ENCODE measurements at regions not wholly inside any gene's neighbourhood (a gene's known extent, or its start where the extent isn't known, plus 50 kb on each side); places are given as distances from the start of the nearest gene placed in this dataset.

DNA sequence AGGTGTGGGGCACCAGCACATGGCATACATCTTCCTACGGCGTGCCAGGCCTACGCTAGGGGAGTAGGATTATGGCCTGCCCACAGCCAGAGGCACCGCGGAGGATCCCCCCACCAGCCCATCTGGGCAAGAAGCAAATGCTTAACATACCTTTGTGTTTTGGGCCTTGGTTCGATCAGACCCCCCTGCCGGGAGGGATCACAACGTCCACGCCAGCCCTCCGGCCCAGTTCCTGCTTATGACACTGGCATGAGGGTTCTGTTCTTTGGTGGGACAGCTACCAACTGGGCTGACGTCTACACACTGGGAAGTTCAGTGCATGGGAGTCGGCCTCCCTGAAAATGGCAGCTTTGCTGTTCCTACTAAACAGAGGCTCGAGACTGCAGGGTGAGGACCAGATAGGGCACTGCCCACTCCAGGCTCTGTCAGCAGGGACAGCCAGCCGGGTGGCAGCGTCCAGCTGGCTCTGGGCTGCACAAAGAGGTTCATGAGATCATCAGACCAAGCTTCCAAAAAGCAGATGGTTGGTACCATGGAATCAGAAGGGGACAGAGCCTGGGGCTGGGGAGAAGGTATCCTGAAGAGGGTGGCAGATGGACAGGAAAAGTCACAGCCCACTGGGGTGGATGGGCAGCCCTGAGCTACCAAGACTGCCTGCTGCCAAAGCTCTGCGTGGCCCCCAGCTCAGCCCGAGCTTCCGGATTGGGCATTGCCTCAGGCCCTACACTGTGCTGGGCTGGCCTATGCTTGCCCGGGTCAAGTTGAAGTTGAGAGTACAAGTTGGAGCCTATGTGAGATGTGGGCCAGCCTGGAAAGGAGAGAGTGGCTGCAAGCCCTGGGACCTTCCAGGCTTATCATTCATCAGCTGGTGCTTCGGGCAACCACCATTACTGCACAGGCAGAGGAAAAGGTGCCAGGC is 61.7 kb upstream of the TEX51 start:
- Histone ChIP-seq H3K9me3 (ENCODE audit: control insufficient read depth in 2 of 2, low read length in 2 of 2) (no peaks in the 10 kb centered on the region), H3K27me3 (ENCODE audit: control insufficient read depth, insufficient read depth, low read length) (no peaks in the 10 kb centered on the region), H3K27ac (ENCODE audit: insufficient read depth, low read length, poor library complexity, severe bottlenecking) (no peak overlapping the region), H3K4me1 (ENCODE audit: control insufficient read depth, insufficient read depth, low read length, poor library complexity, severe bottlenecking) (no peaks in the 10 kb centered on the region), H3K4me3 (ENCODE audit: low read depth, low read length) (no peak overlapping the region), H3K36me3 (ENCODE audit: control insufficient read depth, insufficient read depth, low read length) (no peaks in the 10 kb centered on the region)
- Mint-ChIP-seq H3K4me3 (no peak overlapping the region), H3K36me3 (no peaks in the 10 kb centered on the region), H3K4me1 (no peaks in the 10 kb centered on the region), H3K27ac (no peak overlapping the region), H3K27me3 (peaks cover 4% of the 10 kb centered on the region), H3K9me3 (no peaks in the 10 kb centered on the region)
- no peak for ATAC-seq (ENCODE audit: low read depth in 2 of 2)
- no peak for DNase-seq

DNA sequence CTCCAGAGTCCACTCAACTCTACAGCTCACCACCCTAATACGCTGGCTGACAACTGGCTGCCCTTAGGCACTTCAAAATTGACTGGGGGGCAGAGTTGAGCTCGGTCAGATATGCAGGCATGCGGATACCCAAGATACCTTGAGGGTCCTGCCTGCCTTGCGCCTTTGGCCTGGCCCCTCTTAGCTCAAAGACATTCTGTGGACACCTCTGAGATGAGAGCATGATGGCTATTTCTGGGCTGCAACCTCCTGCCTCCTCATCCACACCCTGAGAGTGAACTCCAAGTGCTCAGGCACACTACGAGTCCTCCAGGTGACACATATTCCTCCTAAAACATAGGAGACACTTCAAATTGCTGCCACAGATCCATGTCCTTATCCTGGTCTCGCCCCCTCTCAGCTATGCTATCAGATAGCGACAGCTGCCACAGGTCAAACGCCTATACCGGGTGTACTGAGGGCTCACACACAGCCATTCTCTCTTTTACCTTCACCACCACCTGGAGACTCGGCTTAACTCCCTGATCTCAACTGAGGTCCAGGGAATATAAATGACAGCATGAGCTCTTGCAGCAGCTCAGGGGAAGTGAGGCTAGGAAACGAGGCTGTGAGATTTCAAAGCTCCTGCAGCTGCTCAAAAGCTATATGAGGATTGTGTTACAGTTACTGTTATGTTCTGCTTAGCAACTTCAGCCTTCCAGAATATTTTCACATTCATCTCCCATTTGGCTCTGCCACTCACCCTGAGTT is 60.5 kb upstream of the TEX51 start:
- Histone ChIP-seq H3K4me3 (ENCODE audit: low read depth, low read length) (no peak overlapping the region), H3K4me1 (ENCODE audit: control insufficient read depth, insufficient read depth, low read length, poor library complexity, severe bottlenecking) (no peaks in the 10 kb centered on the region), H3K27me3 (ENCODE audit: control insufficient read depth, insufficient read depth, low read length) (no peaks in the 10 kb centered on the region), H3K36me3 (ENCODE audit: control insufficient read depth, insufficient read depth, low read length) (no peaks in the 10 kb centered on the region), H3K9me3 (ENCODE audit: control insufficient read depth in 2 of 2, low read length in 2 of 2) (no peaks in the 10 kb centered on the region), H3K27ac (ENCODE audit: insufficient read depth, low read length, poor library complexity, severe bottlenecking) (no peak overlapping the region)
- H3K27ac Mint-ChIP-seq, result no peak overlapping the region
- DNase-seq (no peak), ATAC-seq (ENCODE audit: low read depth in 2 of 2) (no peak)
- peaks cover 4% of the 10 kb centered on the region for H3K27me3 Mint-ChIP-seq
- no peaks in the 10 kb centered on the region for H3K36me3 Mint-ChIP-seq
- H3K4me3 Mint-ChIP-seq, result no peak overlapping the region
- no peaks in the 10 kb centered on the region for H3K9me3 Mint-ChIP-seq
- no peaks in the 10 kb centered on the region for H3K4me1 Mint-ChIP-seq

DNA sequence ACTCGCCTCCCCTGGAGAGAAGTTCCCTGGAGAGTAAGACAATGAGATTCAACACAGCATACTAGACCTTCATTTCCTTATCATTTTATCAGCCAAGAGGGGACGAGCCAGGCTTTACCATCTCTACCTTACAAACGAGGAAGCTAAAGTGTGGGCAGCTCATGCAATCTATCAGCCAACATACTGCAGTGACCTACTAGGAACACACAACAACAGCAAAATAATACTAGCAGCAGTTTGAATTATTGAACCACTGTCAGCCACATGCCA is 60.0 kb upstream of the TEX51 start:
- H3K27me3 Mint-ChIP-seq, result peaks cover 4% of the 10 kb centered on the region
- H3K36me3 Mint-ChIP-seq, result no peaks in the 10 kb centered on the region
- Histone ChIP-seq H3K4me3 (ENCODE audit: low read depth, low read length) (no peak overlapping the region), H3K27ac (ENCODE audit: insufficient read depth, low read length, poor library complexity, severe bottlenecking) (no peak overlapping the region), H3K4me1 (ENCODE audit: control insufficient read depth, insufficient read depth, low read length, poor library complexity, severe bottlenecking) (no peaks in the 10 kb centered on the region), H3K9me3 (ENCODE audit: control insufficient read depth in 2 of 2, low read length in 2 of 2) (no peaks in the 10 kb centered on the region), H3K27me3 (ENCODE audit: control insufficient read depth, insufficient read depth, low read length) (no peaks in the 10 kb centered on the region), H3K36me3 (ENCODE audit: control insufficient read depth, insufficient read depth, low read length) (no peaks in the 10 kb centered on the region)
- ATAC-seq (ENCODE audit: low read depth in 2 of 2) (no peak), DNase-seq (no peak)
- H3K4me1 Mint-ChIP-seq, result no peaks in the 10 kb centered on the region
- H3K9me3 Mint-ChIP-seq, result no peaks in the 10 kb centered on the region
- no peak overlapping the region for H3K4me3 Mint-ChIP-seq
- H3K27ac Mint-ChIP-seq, result no peak overlapping the region

DNA sequence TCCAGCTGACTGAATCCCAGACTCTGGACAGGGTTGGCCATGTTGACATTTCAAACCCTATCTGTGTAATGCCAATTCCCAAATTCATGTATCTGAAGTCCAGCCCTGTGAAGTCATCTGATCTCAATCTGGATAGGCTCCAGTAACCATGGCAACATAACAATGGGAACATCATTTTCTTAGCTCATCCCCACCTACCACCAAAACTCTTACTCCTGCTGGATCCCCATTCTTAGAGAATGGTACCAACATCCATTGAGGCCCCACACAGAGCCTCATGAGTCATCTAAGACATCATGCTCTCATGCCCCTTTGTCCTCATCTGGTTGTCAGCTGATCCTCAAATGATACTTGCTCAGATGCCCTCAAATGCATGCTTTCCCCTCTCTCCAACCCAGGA is 58.9 kb upstream of the TEX51 start:
- no peaks in the 10 kb centered on the region for H3K9me3 Mint-ChIP-seq
- Histone ChIP-seq H3K27me3 (ENCODE audit: control insufficient read depth, insufficient read depth, low read length) (no peaks in the 10 kb centered on the region), H3K4me1 (ENCODE audit: control insufficient read depth, insufficient read depth, low read length, poor library complexity, severe bottlenecking) (no peaks in the 10 kb centered on the region), H3K9me3 (ENCODE audit: control insufficient read depth in 2 of 2, low read length in 2 of 2) (no peaks in the 10 kb centered on the region), H3K27ac (ENCODE audit: insufficient read depth, low read length, poor library complexity, severe bottlenecking) (no peak overlapping the region), H3K4me3 (ENCODE audit: low read depth, low read length) (no peak overlapping the region), H3K36me3 (ENCODE audit: control insufficient read depth, insufficient read depth, low read length) (no peaks in the 10 kb centered on the region)
- H3K27ac Mint-ChIP-seq, result peak overlapping the region in 1 of 3 donors; percentile 33
- no peak for DNase-seq
- no peak overlapping the region for H3K4me3 Mint-ChIP-seq
- ATAC-seq (ENCODE audit: low read depth in 2 of 2), result no peak
- no peaks in the 10 kb centered on the region for H3K36me3 Mint-ChIP-seq
- H3K4me1 Mint-ChIP-seq, result no peaks in the 10 kb centered on the region
- H3K27me3 Mint-ChIP-seq, result peaks cover 4% of the 10 kb centered on the region

DNA sequence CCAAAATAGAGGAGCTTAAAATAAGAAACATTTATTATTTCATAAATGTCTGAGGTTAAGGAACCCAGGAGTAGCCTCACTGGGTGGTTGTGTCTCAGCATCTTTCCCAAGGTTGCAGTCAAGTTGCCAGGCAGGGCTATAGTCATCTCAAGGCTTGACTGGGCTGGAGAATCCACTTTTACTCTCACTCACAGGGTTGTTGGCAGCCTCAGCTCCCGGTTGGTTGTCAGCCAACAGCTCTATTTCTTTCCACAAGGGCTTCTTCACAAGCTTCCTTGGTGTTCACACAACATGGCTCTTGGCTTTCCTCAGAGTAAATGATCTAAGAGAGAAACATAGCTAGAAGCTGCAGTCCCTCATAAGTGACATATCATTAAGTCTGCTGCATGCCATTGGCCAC is 55.6 kb upstream of the TEX51 start:
- Histone ChIP-seq H3K27me3 (ENCODE audit: control insufficient read depth, insufficient read depth, low read length) (no peaks in the 10 kb centered on the region), H3K4me1 (ENCODE audit: control insufficient read depth, insufficient read depth, low read length, poor library complexity, severe bottlenecking) (no peaks in the 10 kb centered on the region)
- H3K4me1 Mint-ChIP-seq, result no peaks in the 10 kb centered on the region

DNA sequence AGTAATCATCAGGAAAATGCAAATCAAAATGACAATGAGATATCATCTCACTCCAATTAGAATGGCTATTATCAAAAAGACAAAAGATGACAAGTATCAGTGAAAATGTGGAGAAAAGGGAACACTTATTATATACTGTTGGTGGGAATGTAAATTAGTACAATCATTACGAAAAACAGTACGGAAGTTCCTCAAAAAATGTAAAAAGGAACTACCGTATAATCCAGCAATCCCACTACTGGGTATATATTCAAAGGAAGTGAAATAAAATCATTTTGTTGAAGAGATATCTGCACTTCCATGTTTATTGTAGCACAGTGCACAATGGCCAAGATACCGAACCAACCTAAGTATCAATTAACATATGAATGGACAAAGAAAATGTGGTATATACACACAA is 52.4 kb upstream of the TEX51 start:
- no peaks in the 10 kb centered on the region for H3K9me3 ChIP-seq (ENCODE audit: control insufficient read depth in 2 of 2, low read length in 2 of 2)
- no peaks in the 10 kb centered on the region for H3K4me1 ChIP-seq (ENCODE audit: control insufficient read depth, insufficient read depth, low read length, poor library complexity, severe bottlenecking)
- H3K4me3 ChIP-seq (ENCODE audit: low read depth, low read length), result no peak overlapping the region
- H3K27ac Mint-ChIP-seq, result no peak overlapping the region
- DNase-seq (no peak), ATAC-seq (ENCODE audit: low read depth in 2 of 2) (no peak)
- H3K27me3 Mint-ChIP-seq, result peaks cover 4% of the 10 kb centered on the region
- no peaks in the 10 kb centered on the region for H3K9me3 Mint-ChIP-seq
- no peaks in the 10 kb centered on the region for H3K27me3 ChIP-seq (ENCODE audit: control insufficient read depth, insufficient read depth, low read length)
- H3K36me3 ChIP-seq (ENCODE audit: control insufficient read depth, insufficient read depth, low read length), result no peaks in the 10 kb centered on the region
- no peak overlapping the region for H3K4me3 Mint-ChIP-seq
- H3K27ac ChIP-seq (ENCODE audit: insufficient read depth, low read length, poor library complexity, severe bottlenecking), result no peak overlapping the region
- H3K4me1 Mint-ChIP-seq, result no peaks in the 10 kb centered on the region
- H3K36me3 Mint-ChIP-seq, result no peaks in the 10 kb centered on the region

More for the DNA sequence above, 55.6 kb upstream of the TEX51 start:
- Histone ChIP-seq H3K4me3 (ENCODE audit: low read depth, low read length) (no peak overlapping the region), H3K27ac (ENCODE audit: insufficient read depth, low read length, poor library complexity, severe bottlenecking) (no peak overlapping the region), H3K9me3 (ENCODE audit: control insufficient read depth in 2 of 2, low read length in 2 of 2) (no peaks in the 10 kb centered on the region), H3K36me3 (ENCODE audit: control insufficient read depth, insufficient read depth, low read length) (no peaks in the 10 kb centered on the region)
- H3K4me3 Mint-ChIP-seq, result no peak overlapping the region
- no peaks in the 10 kb centered on the region for H3K36me3 Mint-ChIP-seq
- no peak overlapping the region for H3K27ac Mint-ChIP-seq
- no peak for ATAC-seq (ENCODE audit: low read depth in 2 of 2)
- H3K9me3 Mint-ChIP-seq, result no peaks in the 10 kb centered on the region
- no peak for DNase-seq
- H3K27me3 Mint-ChIP-seq, result peaks cover 4% of the 10 kb centered on the region
